PFSK-1 (cell line): ENCODE measurements at regions not wholly inside any gene's neighbourhood (a gene's known extent, or its start where the extent isn't known, plus 50 kb on each side); places are given as distances from the start of the nearest gene placed in this dataset.

Source experiments
- FOXP2 ChIP-seq: optimal IDR thresholded peaks from 2 replicates; pipeline ENCODE3; 2011; ENCODE audit warnings: borderline replicate concordance, control low read depth, inconsistent platforms; ENCODE audit not compliant: insufficient read depth; ENCODE audit errors: extremely low read length, extremely low read depth
- POLR2AphosphoS5 ChIP-seq: IDR thresholded peaks from 2 replicates; pipeline ENCODE4 v1.6.1; 2012; ENCODE audit warnings: low read depth, mild to moderate bottlenecking, control low read depth, low read length, moderate library complexity
- SIN3A ChIP-seq: IDR thresholded peaks from 2 replicates; pipeline ENCODE4 v1.6.1; 2012; ENCODE audit warnings: mild to moderate bottlenecking, low read length, moderate library complexity, borderline replicate concordance; ENCODE audit not compliant: insufficient read depth
- TAF1 ChIP-seq: IDR thresholded peaks from 2 replicates; pipeline ENCODE4 v1.6.1; 2012; ENCODE audit warnings: low read length, control low read depth, borderline replicate concordance; ENCODE audit not compliant: insufficient read depth
- TF ChIP-seq, protein P1 (sequence below), 2 experiments: IDR thresholded peaks; 2 replicates each; pipeline versions ENCODE4 v1.6.1 to v1.8.0; 2011 to 2012; ENCODE audit warnings: low read depth in 2 of 2, low read length in 2 of 2, control low read depth in 1 of 2, inconsistent platforms in 1 of 2, mild to moderate bottlenecking in 1 of 2, moderate library complexity in 1 of 2; ENCODE audit not compliant: insufficient read depth in 1 of 2

DNA sequence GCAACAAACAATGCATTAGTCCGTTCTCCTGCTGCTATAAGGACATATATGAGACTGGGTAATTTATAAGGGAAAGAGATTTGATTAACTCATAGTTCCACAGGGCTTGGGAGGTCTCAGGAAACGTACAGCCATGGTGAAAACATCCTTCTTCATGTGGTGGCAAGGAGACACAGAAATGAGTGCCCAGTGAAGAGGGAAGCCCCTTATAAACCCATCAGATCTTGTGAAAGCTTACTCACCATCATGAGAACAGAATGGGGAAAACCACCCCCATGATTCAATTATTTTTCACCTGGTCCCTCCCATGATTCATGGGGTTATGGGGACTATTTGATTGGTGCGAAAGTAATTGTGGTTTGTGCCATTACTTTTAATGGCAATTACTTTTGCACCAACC lies 655.8 kb upstream of the SEMA6A start:
- TF ChIP-seq POLR2AphosphoS5, result no peak

DNA sequence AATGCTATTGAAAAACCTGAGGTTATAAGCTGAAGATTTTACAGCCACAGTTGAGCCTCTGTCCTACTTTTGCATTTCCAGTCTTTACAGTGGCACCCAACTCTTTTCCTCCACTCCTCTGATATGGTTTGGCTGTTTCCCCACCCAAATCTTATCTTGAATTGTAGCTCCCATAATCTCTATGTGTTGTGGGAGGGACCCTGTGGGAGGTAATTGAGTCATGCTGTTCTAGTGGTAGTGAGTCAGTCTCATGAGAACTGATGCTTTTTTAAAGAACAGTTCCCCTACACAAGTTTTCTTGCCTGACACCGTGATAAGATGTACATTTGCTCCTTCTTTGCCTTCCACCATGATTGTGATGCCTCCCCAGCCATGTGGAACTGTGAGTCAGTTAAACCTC lies 646.1 kb upstream of the SEMA6A start:
- TF ChIP-seq TAF1 (no peak), FOXP2 (no peak), POLR2AphosphoS5 (no peak), SIN3A (no peak)
- TF ChIP-seq, protein P1, sequence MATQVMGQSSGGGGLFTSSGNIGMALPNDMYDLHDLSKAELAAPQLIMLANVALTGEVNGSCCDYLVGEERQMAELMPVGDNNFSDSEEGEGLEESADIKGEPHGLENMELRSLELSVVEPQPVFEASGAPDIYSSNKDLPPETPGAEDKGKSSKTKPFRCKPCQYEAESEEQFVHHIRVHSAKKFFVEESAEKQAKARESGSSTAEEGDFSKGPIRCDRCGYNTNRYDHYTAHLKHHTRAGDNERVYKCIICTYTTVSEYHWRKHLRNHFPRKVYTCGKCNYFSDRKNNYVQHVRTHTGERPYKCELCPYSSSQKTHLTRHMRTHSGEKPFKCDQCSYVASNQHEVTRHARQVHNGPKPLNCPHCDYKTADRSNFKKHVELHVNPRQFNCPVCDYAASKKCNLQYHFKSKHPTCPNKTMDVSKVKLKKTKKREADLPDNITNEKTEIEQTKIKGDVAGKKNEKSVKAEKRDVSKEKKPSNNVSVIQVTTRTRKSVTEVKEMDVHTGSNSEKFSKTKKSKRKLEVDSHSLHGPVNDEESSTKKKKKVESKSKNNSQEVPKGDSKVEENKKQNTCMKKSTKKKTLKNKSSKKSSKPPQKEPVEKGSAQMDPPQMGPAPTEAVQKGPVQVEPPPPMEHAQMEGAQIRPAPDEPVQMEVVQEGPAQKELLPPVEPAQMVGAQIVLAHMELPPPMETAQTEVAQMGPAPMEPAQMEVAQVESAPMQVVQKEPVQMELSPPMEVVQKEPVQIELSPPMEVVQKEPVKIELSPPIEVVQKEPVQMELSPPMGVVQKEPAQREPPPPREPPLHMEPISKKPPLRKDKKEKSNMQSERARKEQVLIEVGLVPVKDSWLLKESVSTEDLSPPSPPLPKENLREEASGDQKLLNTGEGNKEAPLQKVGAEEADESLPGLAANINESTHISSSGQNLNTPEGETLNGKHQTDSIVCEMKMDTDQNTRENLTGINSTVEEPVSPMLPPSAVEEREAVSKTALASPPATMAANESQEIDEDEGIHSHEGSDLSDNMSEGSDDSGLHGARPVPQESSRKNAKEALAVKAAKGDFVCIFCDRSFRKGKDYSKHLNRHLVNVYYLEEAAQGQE (IDR thresholded peaks at IDR 0.05; ENCODE audit: insufficient read depth in 1 of 2, low read depth in 2 of 2, low read length in 2 of 2), result no peak

DNA sequence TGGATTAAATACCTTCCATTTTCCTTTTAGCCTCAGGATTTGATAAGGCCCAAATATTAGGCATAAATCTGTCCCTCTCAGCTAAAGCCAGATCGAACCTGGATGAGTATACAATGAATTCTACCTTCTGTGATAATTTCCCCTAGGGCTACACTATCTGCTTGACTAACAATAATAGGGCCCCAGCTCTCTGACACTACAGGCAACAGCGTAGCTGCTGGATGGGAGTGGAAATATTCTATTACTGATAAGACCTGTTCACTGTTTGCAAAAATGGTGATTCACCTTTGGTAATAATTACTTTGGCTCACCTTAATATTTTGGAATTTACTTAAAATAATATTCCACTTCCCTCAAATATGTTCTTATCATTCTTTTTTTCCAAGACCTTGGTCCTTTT lies 644.2 kb upstream of the SEMA6A start:
- TF ChIP-seq, protein P1 (IDR thresholded peaks at IDR 0.05; ENCODE audit: insufficient read depth in 1 of 2, low read depth in 2 of 2, low read length in 2 of 2), result no peak
- TF ChIP-seq TAF1 (no peak), POLR2AphosphoS5 (no peak), FOXP2 (no peak), SIN3A (no peak)

DNA sequence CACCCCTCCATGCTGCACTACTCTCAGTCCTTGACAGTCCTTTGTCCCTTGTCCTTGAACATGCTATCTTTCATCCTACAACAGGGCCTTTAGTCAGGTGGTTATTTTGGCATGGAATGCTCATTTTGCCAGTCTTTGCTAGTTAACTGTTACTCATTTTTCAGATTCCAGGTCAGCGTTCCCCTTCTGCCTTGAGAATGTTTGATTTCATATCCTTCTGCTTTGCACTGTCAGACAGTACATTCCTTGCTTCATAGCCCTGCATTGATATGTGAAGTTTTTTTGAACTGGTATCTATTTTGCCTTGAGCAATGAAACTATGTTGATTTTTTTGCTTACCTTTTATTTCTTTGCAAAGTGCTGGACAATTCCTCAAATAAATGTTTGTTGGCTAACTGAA lies 638.2 kb upstream of the SEMA6A start:
- TF ChIP-seq SIN3A, result no peak
- TF ChIP-seq, protein P1 (IDR thresholded peaks at IDR 0.05; ENCODE audit: insufficient read depth in 1 of 2, low read depth in 2 of 2, low read length in 2 of 2), result no peak
- TF ChIP-seq FOXP2, result no peak
- TF ChIP-seq POLR2AphosphoS5, result no peak
- no peak for TF ChIP-seq TAF1

DNA sequence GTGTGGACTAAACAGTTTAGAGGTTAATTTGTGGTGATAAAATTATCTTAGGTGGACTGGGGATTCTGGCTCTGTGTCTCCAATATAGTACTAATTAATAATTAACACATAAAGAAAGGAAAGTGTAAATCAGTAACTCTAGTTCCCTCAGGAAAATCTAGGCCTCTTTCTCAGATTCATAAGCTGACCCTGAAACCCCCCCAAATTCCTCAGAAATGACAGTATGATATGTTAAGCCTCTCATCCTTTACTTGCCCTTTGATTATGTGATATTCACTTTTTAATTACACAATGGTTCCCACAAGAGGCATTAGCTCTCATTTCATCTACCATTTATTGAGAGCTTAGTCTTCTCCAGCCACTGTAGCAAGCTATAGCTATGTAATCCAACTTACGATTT lies 636.2 kb upstream of the SEMA6A start:
- TF ChIP-seq, protein P1 (IDR thresholded peaks at IDR 0.05; ENCODE audit: insufficient read depth in 1 of 2, low read depth in 2 of 2, low read length in 2 of 2), result no peak
- TF ChIP-seq SIN3A (no peak), TAF1 (no peak), POLR2AphosphoS5 (no peak), FOXP2 (no peak)

DNA sequence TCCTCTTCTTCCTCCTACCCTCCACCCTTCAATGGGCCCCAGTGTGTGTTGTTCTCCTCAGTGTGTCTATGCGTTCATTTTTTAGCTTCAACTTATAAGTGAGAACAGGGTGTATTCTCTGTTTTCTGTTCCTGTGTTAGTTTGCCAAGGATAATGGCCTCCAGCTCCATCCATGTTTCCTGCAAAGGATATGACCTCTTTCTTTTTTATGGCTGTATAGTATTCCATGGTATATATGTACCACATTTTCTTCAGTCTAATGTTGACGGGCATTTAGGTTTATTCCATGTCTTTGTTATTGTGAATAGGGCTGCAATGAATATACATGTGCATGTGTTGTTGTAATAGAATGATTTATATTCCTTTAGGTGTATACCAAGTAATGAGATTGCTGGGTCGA lies 634.9 kb upstream of the SEMA6A start:
- TF ChIP-seq FOXP2 (no peak), TAF1 (no peak), SIN3A (no peak), POLR2AphosphoS5 (no peak)
- TF ChIP-seq, protein P1 (IDR thresholded peaks at IDR 0.05; ENCODE audit: insufficient read depth in 1 of 2, low read depth in 2 of 2, low read length in 2 of 2), result no peak
